ENCODE measurements at regions not wholly inside any gene's neighbourhood (a gene's known extent, or its start where the extent isn't known, plus 50 kb on each side); places are given as distances from the start of the nearest gene placed in this dataset.

- DNase-seq = no peak
- H3K9me3 ChIP-seq (ENCODE audit: control insufficient read depth, low read depth, low read length) = no peaks in the 10 kb centered on the region
- H3K4me3 ChIP-seq (ENCODE audit: low read length) = no peak overlapping the region
- no peaks in the 10 kb centered on the region for H3K27me3 ChIP-seq (ENCODE audit: control insufficient read depth, insufficient read depth, low read length)
- H3K27ac ChIP-seq (ENCODE audit: low read length) = no peak overlapping the region
- H3K4me1 ChIP-seq (ENCODE audit: control insufficient read depth, insufficient read depth, low read length) = peaks cover 16% of the 10 kb centered on the region
- no peaks in the 10 kb centered on the region for H3K36me3 ChIP-seq (ENCODE audit: control insufficient read depth, insufficient read depth, low read length)
- 100% methylated on average over 3 of the region's 6 CpGs for WGBS (ENCODE audit: insufficient coverage, low lambda C conversion rate)
These were observed 54.7 kb upstream of the NANOGP8 start for GRCh38 chr15:35139822-35140221.

- H3K9me3 ChIP-seq (ENCODE audit: control insufficient read depth, low read depth, low read length) = no peaks in the 10 kb centered on the region
- H3K36me3 ChIP-seq (ENCODE audit: control insufficient read depth, insufficient read depth, low read length) = no peaks in the 10 kb centered on the region
- DNase-seq = no peak
- peak overlapping the region; percentile 29 for H3K27ac ChIP-seq (ENCODE audit: low read length)
- H3K4me1 ChIP-seq (ENCODE audit: control insufficient read depth, insufficient read depth, low read length) = peaks cover 6% of the 10 kb centered on the region
- H3K4me3 ChIP-seq (ENCODE audit: low read length) = no peak overlapping the region
- H3K27me3 ChIP-seq (ENCODE audit: control insufficient read depth, insufficient read depth, low read length) = no peaks in the 10 kb centered on the region
These were observed 52.1 kb upstream of the NANOGP8 start for GRCh38 chr15:35137190-35137574.

GRCh38 chr15:35136321-35137189, 51.5 kb upstream of the NANOGP8 start:
- WGBS (ENCODE audit: insufficient coverage, low lambda C conversion rate) = 20% methylated on average over 1 of the region's 6 CpGs
- no peaks in the 10 kb centered on the region for H3K9me3 ChIP-seq (ENCODE audit: control insufficient read depth, low read depth, low read length)
- peak overlapping the region; percentile 29 for H3K27ac ChIP-seq (ENCODE audit: low read length)
- peaks cover 4% of the 10 kb centered on the region for H3K4me1 ChIP-seq (ENCODE audit: control insufficient read depth, insufficient read depth, low read length)
- no peak overlapping the region for H3K4me3 ChIP-seq (ENCODE audit: low read length)
- peak; percentile 21 to 74 for DNase-seq
- no peaks in the 10 kb centered on the region for H3K36me3 ChIP-seq (ENCODE audit: control insufficient read depth, insufficient read depth, low read length)
- H3K27me3 ChIP-seq (ENCODE audit: control insufficient read depth, insufficient read depth, low read length) = no peaks in the 10 kb centered on the region
